DMS 273 (cell line): ENCODE measurements at regions not wholly inside any gene's neighbourhood (a gene's known extent, or its start where the extent isn't known, plus 50 kb on each side); places are given as distances from the start of the nearest gene placed in this dataset.

ENCODE experiments used
- DNase-seq: peaks from one replicate; lab custom pipeline; 2025; ENCODE audit not compliant: unreplicated experiment; lab: John Stamatoyannopoulos, UW

DNA sequence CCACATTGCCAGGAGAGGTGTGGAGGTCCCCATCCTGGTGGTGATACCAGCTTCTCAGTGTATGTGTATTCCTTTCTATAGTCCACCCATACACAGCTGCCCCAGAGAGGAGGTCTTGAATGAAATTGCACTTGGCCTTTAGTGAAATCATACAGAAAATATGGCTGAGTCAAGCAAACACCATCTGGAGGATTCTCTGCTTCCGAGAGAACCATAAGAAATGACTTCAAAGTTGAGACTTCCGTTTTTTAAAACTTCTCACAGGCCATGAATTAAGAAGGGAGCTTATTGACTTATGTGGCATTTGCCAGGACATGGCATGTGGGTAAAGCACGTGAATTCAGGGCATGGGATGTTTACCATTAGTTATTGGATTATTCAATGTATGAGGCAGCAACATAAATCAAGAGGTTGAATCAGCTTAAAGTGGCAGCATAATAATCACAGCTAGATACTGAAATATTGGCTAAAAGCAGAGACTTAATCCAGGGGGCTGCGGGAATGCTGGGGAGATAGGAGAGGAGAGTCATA is 119.1 kb upstream of the MTNR1B start:
- peak; percentile 37 for DNase-seq

- no peak for DNase-seq
These were observed 117.2 kb upstream of the MTNR1B start for GRCh38 chr11:92852229-92852628.

DNA sequence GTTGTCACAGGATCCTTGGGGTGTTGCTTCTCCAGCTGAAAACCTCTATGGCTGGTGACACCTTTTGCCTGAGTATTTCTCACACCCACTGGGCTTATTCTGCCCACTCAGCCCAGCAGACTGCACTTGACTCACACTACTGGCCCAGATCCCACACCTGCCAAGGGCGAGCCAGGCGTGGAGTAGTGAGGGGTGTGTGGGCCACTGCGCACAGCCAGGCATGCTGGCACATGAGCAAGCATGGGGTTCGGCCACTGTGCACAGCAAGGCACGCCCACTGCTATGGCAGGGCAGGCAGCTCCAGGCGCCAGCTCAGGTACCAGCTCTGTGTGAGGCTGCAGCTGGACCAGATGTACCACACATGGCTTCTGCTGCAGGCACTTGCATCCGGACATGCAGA is 116.5 kb upstream of the MTNR1B start:
- DNase-seq: peak; percentile 25

- DNase-seq: no peak
These were observed 115.3 kb upstream of the MTNR1B start for GRCh38 chr11:92854162-92854561.

- peak; percentile 21 for DNase-seq
These were observed 114.5 kb upstream of the MTNR1B start for GRCh38 chr11:92854952-92855351.

DNA sequence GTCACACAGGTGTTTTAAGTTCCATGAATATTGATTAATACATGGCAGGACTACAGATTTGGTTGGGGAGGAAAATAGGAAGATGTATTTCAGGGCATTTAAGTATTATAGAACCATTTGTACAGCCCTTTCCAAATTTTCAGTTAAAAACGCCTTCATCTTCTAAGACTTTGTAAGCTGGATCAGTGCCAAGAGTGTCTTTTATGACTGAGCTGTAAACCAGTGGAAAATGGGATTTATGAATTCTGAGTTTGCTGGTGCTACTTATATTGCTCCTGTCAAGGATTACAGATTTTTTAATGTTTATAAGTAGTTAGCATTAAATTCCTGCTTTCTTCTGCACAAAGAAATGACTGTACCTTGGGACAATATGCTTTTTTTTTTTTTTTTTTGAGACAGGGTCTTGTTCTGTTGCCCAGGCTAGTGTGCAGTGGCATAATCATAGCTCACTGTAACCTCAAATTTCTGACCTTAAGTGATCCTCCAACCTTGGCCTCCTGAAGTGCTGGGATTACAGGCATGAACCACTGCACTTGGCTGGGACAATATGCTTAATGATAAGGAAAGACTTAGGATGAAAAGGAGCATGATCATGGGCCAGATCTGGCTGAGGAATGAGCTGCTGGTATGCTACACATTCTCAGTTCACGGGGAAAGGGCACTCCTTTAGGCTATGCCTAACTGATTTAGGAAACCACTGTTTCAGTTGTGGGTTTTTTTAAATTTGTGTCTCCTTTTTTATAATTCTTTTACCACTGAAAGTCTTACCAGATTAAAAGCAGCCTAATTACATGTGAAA is 113.6 kb upstream of the MTNR1B start:
- DNase-seq: peak; percentile 6

DNA sequence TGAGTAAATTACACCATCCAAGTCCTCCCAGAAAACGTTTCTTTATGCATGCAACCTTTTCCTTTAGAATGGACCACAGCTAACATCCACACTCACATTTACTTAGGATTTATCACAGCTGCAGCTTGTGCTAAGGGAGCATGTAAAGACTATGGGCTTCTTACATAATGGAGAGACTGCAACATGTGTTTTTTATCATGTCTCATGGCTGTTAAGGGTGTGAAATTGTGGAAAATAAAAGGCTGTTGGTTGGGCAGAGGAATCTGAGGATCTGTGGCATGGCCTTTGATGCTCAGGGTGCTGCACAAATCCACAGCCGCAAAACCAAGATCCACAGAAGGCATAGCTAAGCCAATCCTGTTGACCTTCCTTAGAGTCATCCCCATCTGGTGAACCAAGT is 112.0 kb upstream of the MTNR1B start:
- no peak for DNase-seq

DNA sequence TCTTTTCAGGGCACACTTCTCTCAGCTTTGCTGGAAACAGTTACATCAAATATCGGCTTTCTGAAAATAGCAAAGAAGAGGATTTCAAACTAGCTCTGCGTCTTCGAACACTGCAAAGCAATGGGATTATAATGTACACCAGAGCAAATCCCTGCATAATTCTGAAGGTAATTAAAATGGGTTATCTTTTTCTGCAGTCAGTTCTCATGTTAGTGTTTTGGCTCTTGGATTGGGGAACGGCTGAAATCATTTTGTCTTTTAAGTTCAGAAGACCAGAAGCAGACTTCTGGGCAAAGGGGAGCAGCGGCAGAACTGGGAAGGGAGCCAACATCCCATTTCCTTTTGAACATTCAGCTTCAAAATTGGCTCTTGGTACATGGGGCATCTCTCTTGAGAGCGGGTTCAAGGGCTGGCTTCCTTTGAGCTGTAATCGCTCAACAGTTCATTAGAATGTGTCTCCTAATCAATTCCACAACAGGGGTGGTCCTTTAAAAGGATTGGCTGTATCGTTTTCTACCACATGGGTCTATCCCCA is 110.2 kb upstream of the MTNR1B start:
- no peak for DNase-seq

DNA sequence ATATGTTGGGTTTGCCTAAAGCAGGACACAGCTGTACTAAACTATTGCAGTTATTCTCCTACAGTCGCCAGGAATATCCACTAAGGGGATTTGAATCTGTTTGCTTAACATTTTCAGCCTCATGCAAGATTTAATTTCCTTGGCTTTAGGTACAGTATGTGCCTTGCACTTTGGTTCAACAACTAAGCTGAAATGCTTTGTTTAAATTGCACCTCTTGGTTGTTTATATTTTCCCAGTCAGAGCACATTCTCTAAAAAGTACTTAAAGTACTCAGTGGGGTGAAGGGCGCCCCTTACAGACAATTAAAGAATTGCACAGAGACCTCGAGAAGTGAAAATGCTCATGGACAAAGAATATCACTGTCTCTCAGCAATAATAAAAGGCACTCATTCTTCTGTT is 107.8 kb upstream of the MTNR1B start:
- DNase-seq: peak; percentile 6

DNA sequence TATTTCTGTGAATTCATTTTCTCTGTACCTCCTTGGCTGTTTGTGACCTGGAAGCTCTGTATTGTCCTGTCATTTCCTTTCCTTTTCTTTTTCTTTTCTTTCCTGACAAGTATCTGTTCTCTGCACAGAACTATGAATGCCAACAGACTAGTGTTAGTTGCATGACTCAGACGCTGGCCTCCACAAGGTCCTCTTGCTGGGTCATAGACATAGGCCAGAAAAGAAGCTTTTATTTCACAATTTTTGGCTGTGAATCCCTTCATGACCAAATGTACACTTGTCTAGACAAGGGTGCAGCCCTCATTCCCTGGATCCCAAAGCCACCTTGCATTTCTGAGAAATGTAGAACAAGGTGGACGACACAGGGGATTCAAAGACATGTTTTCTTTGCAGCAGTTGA is 104.1 kb upstream of the MTNR1B start:
- no peak for DNase-seq

GRCh38 chr11:92866679-92867282 is 102.7 kb upstream of the MTNR1B start:
- no peak for DNase-seq

- DNase-seq: no peak
These were observed 101.4 kb upstream of the MTNR1B start for GRCh38 chr11:92867913-92868619.

DNA sequence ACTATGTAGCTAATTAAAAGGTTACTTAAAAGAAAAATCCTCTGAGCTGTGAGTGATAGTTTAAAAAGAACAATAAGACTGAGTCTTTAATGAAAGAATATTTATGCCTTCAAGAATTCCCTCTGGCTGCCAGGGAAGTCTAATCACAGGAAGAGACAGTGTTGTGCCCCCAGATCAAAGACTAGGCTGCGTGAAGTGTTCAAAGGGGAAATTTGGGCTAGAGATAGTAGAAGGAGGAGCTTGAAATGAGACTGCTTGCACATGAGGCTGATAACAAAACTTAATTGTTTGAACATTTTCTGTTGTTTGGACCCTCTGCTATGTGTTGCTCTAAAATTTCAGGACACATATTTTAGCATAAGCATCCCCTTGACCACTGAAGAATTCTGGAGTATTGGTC is 99.7 kb upstream of the MTNR1B start:
- no peak for DNase-seq

- no peak for DNase-seq
These were observed 99.1 kb upstream of the MTNR1B start for GRCh38 chr11:92870196-92870832.

DNA sequence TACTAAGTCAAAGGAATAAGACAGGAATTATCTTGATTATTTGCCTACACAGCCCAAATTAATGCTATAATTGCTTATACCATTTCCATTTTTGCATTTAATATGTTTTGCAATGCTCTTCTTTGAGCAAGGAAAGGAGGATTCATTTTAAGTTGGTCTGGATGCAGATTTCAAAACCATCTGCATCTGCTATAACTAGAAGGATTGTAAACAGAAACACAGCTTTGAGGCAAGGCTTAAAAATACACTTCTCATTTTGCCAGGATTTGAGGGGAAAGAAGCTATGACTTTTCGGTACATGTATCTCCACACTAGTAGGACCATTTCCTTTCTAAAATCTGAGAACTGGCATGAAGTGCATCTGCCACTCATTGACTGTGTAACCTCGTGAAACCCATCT is 95.9 kb upstream of the MTNR1B start:
- no peak for DNase-seq

GRCh38 chr11:92875473-92875872 is 94.0 kb upstream of the MTNR1B start:
- no peak for DNase-seq

DNA sequence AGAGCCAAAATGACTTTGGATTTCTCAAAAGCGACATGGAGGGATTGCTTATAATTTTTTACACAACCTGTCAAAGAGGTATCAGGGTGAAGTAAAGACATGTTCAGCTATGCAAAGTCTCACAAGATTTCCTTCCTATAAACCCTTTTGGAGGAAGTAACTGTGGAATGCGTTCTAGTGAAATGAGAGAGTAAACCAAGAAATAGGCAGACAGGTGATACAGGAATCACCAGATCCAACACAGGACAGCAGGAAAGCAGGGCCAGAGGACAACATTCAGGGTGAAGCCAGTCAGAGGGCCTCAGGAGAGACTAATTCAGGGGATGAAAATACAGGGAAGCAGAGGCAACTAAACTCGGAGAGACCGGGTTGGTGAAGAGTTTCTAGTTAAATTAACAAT is 90.4 kb upstream of the MTNR1B start:
- no peak for DNase-seq

GRCh38 chr11:92880381-92880780 is 89.1 kb upstream of the MTNR1B start:
- DNase-seq: no peak

- DNase-seq: no peak
These were observed 87.5 kb upstream of the MTNR1B start for GRCh38 chr11:92881940-92882450.

DNA sequence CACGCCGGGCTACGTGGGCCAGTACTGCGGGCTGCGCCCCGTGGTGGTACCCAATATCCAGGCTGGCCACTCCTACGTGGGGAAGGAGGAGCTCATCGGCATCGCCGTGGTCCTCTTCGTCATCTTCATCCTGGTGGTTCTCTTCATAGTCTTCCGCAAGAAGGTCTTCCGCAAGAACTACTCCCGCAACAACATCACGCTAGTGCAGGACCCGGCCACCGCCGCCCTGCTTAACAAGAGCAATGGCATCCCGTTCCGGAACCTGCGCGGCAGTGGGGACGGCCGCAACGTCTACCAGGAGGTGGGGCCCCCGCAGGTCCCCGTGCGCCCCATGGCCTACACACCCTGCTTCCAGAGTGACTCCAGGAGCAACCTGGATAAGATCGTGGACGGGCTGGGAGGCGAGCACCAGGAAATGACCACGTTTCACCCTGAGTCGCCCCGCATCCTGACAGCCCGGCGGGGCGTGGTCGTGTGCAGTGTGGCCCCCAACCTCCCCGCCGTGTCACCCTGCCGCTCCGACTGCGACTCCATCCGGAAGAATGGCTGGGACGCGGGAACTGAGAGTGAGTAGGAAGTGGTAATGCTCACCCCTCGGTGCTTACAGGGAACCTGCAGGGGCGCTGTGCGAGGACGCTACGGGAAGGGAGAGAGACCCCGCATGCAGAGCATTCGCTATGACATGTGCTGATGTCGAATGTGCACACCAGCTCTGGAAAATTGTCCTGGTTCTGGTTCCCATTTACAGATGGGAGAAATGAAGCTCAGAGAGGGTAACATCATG is 86.4 kb upstream of the MTNR1B start:
- DNase-seq: no peak
